ENCODE measurements at regions not wholly inside any gene's neighbourhood (a gene's known extent, or its start where the extent isn't known, plus 50 kb on each side); places are given as distances from the start of the nearest gene placed in this dataset.

GRCh38 chr20:12949429-12949980 lies 59.3 kb upstream of the SPTLC3 start:
- TF ChIP-seq CTCF (IDR thresholded peaks at IDR 0.05) (no peak), POLR2A (IDR thresholded peaks at IDR 0.05; ENCODE audit: low read depth) (no peak), POLR2AphosphoS5 (IDR thresholded peaks at IDR 0.05) (no peak)
